NCI-H526 treated with DMSO at 0.1 percent for 48 hours (cell line): ENCODE measurements at regions not wholly inside any gene's neighbourhood (a gene's known extent, or its start where the extent isn't known, plus 50 kb on each side); places are given as distances from the start of the nearest gene placed in this dataset.
"Not testable (repeated sequence)": the region's sequence is repeated elsewhere in the genome, so short reads cannot be mapped to it uniquely, and the experiment has no call there.

Source experiments
- DNase-seq: peaks from one replicate; lab custom pipeline; 2025; lab: John Stamatoyannopoulos, UW

DNA sequence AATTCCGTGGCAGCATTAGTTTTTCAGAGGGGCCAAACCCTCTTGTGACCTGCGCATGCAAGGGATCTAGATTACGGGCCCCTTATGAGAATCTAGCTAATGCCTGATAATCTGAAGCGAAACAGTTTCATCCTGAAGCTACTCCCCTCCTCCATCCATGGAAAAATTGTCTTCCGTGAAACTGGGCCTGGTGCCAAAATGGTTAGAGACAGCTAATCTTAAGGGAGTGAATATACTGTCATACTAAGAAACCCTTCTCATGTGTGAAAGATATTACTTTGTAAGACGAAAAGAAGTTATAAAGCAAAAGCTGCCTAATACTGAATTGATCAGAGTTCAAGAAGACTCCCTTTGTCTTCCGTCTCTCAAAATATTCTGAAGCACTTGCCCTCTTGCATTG, 166.3 kb downstream of the DUSP10 start:
- no peak for DNase-seq

DNA sequence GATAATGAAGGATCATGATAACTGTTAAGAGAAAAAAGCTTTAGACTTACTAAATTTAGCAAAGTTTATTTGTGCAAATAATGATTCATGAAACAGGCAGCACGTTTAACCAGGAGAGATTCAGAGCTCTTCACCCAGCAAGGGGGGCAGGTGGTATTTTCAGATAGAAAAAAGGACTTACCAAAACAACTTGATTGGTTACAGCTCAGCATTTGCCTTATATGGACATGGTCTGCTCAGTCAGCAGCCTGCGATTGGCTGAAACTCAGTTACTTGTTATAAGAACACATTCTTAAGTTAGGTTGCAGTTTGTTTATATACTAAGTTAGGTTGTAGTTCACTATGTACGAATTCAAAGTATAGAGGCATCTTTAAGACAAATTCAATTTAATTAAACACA, 165.6 kb downstream of the DUSP10 start:
- no peak for DNase-seq

DNA sequence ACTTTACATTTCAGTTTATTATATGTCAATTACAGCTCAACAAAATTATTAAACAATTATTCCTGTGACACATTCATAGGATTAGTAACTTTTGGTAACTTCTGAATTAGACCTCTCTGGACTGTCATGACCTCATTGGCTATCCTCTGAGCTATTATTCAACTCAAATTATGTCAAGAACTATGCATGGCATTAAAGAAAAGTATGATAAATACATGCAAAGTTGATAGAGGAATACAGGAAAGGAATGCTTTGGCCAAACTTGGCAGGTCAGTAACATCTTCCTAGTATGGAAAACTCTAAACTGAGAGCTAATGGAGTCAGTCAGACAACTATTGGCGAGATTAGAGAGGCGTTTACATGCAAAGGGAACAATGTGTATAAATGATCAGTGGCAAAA, 158.4 kb downstream of the DUSP10 start:
- DNase-seq: no peak

DNA sequence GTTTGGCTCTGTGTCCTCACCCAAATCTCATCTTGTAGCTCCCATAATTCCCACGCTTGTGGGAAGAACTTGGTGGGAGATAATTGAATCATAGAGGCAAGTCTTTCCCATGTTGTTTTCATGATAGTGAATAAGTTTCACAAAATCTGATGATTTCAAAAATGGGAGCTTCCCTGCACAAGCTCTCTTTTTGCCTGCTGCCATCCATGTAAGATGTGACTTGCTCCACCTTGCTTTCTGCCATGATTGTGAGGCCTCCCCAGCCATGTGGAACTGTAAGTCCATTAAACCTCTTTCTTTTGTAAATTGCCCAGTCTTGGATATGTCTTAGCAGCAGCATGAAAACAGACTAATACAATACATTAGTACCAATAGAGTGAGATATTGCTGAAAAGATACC, 154.9 kb downstream of the DUSP10 start:
- DNase-seq: not testable (repeated sequence)

DNA sequence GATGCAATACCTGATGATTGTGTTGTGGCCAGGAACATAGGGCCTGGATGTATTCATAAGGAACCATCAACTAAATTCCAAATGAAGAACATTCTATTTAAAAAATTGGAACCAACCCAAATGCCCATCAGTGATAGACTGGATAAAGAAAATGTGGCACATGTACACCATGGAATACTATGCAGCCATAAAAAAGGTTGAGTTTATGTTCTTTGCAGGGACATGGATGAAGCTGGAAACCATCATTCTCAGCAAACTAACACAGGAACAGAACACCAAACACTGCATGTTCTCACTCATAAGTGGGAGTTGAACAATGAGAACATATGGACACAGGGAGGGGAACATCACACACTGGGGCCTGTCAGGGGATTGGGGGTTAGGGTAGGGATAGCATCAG, 150.6 kb downstream of the DUSP10 start:
- DNase-seq: not testable (repeated sequence)

DNA sequence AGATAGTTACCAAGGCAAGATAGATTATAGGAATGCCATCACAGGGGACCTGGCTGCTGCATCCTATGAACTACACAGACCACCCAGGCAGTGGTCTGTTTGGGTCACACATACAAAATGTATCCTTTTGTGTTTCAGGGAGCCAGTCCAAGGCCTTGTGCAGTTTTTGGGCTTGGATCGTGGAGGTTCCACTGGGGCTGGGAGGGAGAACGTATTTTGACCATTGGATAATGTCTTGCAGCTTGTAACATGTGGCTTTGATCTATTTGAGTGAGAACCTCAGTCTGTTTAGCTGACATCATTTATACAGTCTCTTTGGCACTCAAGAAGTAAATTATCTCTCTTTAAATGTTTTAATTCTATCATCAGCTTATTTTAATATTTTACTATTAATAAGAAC, 147.3 kb downstream of the DUSP10 start:
- DNase-seq: no peak

DNA sequence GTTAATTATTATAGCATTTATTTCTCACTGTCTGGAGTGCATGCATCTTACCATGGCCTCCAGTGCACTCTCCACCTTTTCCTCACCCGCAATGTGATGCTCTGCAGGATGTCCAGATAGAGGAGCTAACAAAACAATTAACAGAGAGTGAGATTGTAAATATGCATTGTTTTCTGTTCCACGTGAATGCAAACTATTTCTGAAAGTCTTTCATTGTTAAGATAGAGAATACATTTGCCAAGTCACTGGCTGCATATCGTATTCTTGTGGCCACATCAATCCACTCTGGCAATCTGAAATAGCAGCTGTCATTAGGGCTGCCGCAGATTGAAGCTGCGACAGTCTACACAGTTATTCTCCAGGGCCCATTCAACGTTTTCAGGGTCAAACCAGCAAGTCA, 143.8 kb downstream of the DUSP10 start:
- no peak for DNase-seq

DNA sequence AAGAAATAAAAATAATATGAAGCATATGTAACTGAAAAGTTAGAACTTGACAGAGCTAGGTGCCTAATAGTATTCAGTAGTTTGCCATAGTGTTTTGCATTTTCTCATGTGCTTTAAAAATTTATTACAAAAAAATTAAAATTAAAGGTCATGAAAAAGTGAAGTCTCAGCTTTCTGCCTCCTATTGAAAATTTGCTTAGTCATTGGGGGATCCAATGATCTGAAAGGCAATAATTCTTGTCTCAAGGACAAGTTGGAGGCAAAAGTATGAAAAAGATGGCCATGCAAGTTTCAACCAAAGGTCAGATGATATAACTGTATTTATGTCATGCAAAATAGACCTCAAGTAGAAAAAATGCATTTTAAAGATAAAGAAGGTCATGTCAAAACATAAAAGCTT, 140.7 kb downstream of the DUSP10 start:
- DNase-seq: no peak

DNA sequence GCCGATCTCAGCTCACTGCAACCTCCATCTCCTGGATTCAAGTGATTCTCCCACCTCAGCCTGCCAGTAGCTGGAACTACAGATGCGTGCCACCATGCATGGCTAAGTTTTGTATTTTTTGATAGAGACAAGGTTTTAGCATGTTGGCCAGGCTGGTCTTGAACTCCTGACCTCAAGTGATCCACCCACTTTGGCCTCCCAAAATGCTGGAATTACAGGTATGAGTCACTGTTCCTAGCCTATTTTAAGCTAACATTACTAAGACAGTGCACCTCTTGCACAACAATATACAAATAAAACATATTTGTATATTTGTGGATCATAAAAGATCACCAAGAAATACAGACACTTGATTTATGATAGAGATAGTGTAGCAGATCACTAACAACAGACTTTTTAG, 139.1 kb downstream of the DUSP10 start:
- DNase-seq: no peak

DNA sequence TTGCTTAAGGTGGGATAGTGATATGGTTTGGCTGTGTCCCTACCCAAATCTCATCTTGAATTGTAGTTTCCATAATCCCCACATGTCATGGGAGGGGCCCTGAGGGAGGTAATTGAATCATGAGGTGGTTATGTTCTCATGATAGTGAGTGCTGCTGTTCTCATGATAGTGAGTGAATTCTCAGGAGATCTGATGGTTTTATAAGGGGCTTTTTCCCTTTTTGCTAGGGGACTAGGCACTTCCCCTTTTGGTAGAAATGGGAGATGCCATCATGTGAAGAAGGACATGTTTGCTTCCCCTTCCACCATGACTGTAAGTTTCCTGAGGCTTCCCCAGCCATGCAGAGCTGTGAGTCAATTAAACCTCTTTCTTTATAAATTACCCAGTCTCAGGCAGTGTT, 137.5 kb downstream of the DUSP10 start:
- DNase-seq: not testable (repeated sequence)

DNA sequence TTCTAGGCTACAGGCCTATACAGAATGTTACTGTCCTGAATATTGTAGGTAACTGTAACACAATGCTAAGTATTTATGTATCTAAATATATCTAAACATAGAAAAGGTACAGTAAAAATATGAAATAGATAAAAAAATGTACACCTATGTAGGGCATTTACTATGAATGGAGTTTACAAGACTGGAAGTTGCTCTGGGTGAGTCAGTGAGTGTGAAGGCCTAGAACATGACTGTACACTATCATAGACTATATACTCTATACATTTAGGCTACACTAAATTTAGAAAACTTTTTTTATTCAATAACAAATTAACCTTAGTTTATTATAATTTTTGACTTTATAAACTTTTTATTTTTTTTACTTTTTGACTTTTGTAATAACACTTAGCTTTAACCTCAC, 136.9 kb downstream of the DUSP10 start:
- DNase-seq: no peak

DNA sequence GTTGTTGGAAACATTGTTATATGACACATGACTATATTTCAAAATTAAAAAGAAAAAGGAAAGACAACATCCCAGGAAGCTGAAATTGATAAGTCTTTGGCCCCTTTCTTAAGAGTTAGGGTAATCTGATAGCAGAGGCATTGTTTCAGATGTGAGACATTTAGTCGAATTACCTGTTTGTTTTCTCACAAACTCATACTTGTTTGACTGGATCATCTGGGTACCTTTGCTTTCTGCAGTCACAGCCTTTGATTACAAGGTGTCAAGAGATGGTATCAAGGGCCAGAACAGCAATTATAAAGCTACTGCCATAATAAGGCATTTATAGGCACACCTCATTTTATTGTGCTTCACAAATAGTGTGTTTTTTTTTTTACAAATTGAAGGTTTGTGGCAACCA, 136.3 kb downstream of the DUSP10 start:
- DNase-seq: no peak

DNA sequence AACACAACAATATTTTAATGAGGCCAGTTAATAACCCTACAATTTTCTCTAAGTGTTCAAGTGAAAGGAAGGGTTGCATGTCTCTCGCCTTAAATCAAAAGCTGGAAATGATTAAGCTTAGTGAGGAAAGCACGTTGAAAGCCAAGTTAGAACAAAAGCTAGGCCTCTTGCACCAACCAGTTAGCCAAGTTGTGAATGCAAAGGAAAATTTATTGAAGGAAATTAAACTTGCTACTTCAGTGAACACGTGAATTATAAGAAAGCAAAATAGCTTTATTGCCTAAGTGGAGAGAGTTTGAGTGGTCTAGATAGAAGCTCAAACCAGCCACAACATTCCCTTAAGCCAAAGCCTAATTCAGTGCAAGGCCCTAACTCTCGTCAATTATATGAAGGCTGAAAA, 135.6 kb downstream of the DUSP10 start:
- DNase-seq: no peak

DNA sequence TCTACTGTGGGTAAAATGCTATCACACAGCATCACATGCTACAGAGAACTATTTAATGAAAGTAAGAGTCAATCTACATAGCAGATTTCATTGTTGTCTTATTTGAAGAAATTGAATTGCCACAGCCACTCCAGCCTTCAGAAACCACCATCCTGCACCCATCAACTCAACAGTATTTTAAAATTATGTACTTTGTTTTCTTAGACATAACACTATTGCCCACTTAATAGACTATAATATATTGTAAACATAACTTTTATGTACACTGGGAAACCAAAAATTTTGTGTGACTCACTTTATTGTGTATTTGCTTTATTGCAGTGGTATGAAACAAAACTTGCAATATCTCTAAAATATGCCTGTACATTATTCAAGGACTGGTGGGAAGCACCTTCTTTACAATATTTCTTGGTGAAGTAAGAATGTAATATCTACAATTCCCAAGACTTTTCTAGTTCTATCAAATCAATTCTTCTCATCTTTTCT, 133.0 kb downstream of the DUSP10 start:
- DNase-seq: no peak

DNA sequence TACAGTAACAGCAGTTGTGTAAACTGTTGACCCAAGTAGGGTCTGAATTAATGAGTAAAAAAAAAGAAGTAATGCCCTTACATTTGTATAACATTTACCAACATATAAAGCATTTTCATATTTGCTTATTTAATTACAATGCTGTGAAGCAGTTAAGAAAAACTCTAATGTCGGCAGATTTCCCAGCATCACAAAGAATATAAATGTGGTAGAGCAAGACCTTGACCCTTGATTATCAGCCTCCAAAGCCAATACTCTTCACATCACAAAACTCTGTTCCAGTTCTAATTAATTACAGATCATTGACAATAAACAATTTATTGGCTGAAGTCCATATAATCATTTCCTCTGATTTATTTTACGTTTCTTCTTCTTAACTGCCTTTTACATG, 130.2 kb downstream of the DUSP10 start:
- no peak for DNase-seq

DNA sequence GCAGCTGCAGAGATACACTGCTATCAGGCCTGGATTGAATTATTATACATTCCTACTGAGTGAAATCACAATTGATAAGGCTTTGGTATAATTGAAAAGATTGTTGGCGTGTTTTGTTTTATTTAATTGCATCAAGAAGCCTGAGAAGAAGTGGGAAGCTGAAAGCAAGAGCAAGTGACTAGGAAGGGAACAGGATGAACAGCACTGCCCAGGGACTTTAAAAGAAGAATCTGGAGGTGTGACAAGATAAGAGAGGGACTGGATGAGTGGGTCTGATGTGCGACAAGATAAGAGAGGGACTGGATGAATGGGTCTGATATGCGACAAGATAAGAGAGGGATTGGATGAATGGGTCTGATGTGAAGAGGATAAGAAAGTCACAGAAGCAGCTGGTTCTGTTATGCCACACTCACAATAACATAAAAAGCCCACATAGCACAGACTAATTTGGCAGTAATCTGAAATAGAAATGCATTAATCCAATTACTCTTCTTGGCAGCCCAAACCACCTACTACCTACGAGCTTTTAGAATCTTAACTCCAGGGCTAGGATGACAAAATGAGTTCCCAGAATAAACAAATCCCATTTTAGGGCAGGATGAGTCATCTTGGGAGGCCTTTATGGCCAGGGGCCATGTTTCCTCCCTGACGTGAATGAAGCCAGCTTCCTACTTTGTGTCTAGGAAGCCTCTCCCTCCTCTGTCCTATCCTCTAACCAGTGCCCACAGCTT, 129.7 kb downstream of the DUSP10 start:
- no peak for DNase-seq

DNA sequence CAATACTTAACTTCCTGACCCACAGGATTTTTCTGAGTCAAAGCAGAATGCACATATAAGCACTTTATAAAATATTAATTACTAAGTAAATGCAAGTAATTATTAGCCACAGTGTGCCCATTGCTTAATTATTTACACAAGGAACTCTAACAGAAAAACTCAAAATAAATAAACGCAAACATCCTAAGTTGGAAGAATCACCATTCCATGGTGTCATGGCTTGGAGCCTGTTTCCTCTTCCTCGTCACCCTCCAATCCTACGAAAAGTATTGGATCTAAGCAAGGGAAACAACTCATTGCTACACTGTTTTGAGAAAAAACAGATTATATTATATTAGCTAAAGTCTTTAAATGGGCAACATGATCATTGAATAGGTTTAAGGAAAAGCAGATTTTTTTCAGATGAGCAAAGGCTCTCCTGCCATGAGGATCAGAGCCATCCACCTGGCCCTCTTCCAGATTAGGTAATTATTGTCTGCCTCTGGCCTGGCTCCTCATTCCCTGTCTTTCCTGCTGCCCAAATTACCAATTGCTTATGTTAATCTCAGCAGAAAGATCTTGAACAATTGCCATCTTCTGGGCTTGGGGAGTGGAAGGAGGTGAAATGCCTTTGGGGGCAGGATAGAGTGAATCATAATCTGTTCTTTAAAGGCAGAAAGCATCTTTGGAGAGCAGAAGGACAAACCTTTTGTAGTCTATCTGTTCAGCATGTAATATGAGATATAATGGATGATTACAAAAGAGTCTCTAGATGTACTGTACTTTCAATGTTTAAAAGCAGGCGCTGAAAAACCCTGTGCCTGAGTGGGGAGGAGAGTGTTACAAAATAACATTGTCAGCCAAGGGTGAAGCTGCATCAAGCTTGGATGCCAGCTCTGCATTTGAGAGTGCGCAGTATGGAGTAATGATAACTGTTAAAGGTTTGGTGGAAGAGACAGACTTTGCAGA, 121.2 kb downstream of the DUSP10 start:
- DNase-seq: no peak

DNA sequence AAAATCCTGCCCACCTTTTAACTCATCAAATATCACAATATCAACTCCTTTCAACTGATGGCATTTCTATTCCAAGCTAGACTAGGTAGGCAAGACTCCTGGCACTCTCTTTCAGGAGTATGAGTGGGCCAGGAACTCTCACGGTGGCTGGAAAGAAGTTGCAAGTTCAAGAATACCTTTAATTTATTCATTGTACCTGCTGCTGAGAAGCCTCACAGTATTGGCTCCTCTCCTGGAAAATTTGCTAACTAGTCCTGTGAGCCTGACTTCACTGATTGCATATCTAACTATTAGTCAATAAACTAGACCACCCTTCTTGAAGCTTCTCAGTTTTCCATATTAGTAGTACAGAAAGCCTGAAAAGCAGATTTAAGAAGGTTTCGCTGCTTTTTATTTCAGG, 120.2 kb downstream of the DUSP10 start:
- DNase-seq: no peak

DNA sequence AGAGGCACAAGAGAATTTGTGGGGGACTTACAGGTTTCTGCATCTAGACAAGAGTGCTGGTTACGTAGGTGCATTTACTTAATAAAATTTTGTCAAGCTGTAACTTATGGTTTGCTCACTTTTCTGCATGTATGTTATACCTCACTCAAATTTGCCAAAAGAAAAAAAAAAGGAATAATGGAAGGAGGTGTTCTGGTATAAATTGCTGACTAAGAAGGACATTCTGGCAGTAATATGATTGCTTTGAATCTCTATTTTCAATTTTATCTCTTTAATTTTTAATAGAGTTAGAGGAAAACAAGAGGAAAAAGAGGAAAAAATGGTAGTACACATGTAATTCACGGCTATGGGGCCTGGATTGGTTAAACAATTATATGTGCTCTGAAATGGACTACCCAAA, 119.5 kb downstream of the DUSP10 start:
- no peak for DNase-seq

DNA sequence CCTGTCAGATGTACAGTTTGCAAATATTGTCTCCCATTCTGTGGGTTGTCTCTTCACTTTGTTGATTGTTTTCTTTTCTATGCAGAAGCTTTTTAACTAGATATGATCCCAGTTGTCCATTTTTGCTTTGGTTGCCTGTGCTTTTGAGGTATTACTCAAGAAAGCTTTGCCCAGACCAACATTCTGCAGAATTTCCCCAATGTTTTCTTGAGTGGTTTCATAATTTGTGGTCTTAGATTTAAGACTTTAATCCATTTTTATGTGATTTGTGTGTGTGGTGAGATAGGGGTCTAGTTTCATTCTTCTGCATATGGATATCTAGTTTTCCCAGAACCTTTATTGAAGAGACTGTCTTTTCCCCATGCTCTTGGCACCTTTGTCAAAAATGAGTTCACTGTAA, 116.9 kb downstream of the DUSP10 start:
- no peak for DNase-seq

DNA sequence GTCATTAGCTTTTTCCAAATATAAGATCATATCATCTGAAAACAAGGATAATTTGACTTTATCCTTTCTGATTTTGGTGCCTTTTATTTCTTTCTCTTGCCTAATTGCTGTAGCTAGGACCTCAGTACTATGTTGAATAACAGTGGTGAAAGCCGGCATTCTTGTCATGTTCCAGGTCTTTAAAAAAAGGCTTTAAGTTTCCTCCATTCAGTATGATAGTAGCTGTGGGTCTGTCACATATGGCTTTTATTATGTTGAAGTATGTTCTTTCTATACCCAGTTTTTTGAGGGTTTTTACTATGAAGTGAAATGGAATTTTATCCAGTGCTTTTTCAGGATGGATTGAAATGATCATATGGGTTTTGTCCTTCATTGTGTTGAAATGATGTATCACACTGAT, 115.8 kb downstream of the DUSP10 start:
- DNase-seq: no peak

DNA sequence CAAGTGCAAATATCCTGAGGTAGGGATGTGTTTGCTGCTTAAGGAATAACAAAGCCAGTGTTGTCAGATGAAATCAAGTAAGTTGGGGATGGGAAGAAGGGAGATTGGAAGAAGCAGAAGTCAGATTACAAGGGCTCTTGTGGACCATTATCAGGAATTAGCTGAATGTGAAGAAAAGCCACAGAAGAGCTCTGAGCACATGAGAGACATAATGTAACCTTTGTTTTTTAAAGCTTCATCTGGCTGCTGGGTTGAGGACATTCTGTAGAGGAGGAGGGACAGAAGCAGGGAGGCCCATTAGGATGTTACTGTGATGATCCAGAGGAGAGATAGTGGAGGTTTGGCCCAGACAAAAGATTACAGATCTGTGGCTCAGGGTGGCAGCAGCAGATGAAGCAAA, 111.7 kb downstream of the DUSP10 start:
- DNase-seq: no peak

DNA sequence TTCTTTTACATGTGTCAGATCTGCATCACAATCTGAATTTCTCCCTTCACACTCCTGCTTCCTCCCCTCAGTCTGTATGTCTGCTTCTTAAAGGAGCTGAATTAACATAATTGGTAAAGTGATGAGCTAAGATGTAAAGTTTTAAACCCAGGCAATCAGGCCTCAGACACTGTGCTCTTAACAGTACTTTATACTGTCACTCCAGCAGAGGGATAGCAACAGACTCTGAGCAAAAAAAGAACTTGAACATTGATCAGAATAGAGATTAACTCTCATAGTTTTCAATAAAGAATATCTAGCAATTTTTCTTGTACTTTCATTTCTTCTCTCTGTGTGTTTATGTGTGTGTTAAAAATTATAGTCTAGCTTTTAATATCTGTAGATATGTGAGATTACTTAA, 110.3 kb downstream of the DUSP10 start:
- no peak for DNase-seq
